GM03348 (cell line): ENCODE measurements at regions not wholly inside any gene's neighbourhood (a gene's known extent, or its start where the extent isn't known, plus 50 kb on each side); places are given as distances from the start of the nearest gene placed in this dataset.
A peak's percentile ranks its signal among the peaks of the same experiment; 100 is the strongest.
"Not testable (repeated sequence)": the region's sequence is repeated elsewhere in the genome, so short reads cannot be mapped to it uniquely, and the experiment has no call there.

Experiments used
- DNase-seq: peaks from one replicate; pipeline ENCODE4 v3.0.0; 2012; ENCODE audit warnings: low spot score

GRCh38 chr3:110687138-110687537 lies 384.5 kb upstream of the NECTIN3 start:
- DNase-seq = no peak

GRCh38 chr3:110697961-110698360 lies 373.7 kb upstream of the NECTIN3 start:
- no peak for DNase-seq

GRCh38 chr3:110704332-110704731 lies 367.3 kb upstream of the NECTIN3 start:
- not testable (repeated sequence) for DNase-seq

- no peak for DNase-seq
Observed at GRCh38 chr3:110708156-110708555, 363.5 kb upstream of the NECTIN3 start.

- no peak for DNase-seq
Observed at GRCh38 chr3:110710156-110710555, 361.5 kb upstream of the NECTIN3 start.

GRCh38 chr3:110710603-110711002 lies 361.0 kb upstream of the NECTIN3 start:
- no peak for DNase-seq

GRCh38 chr3:110711130-110711832 lies 360.3 kb upstream of the NECTIN3 start:
- no peak for DNase-seq

GRCh38 chr3:110711851-110712516 lies 359.6 kb upstream of the NECTIN3 start:
- no peak for DNase-seq

- DNase-seq = no peak
Observed at GRCh38 chr3:110727056-110727455, 344.6 kb upstream of the NECTIN3 start.

GRCh38 chr3:110731148-110731547 lies 340.5 kb upstream of the NECTIN3 start:
- DNase-seq = no peak

- no peak for DNase-seq
Observed at GRCh38 chr3:110732420-110732819, 339.2 kb upstream of the NECTIN3 start.

GRCh38 chr3:110733045-110733444 lies 338.6 kb upstream of the NECTIN3 start:
- DNase-seq = no peak

GRCh38 chr3:110734524-110734923 lies 337.1 kb upstream of the NECTIN3 start:
- no peak for DNase-seq

- DNase-seq = no peak
Observed at GRCh38 chr3:110736332-110736731, 335.3 kb upstream of the NECTIN3 start.

GRCh38 chr3:110738531-110738930 lies 333.1 kb upstream of the NECTIN3 start:
- peak; percentile 4 for DNase-seq

- no peak for DNase-seq
Observed at GRCh38 chr3:110741891-110742290, 329.7 kb upstream of the NECTIN3 start.

GRCh38 chr3:110743202-110743601 lies 328.4 kb upstream of the NECTIN3 start:
- DNase-seq = no peak

- no peak for DNase-seq
Observed at GRCh38 chr3:110743984-110744383, 327.6 kb upstream of the NECTIN3 start.

GRCh38 chr3:110744723-110745122 lies 326.9 kb upstream of the NECTIN3 start:
- no peak for DNase-seq

GRCh38 chr3:110749006-110749405 lies 322.6 kb upstream of the NECTIN3 start:
- DNase-seq = no peak

GRCh38 chr3:110750201-110750600 lies 321.4 kb upstream of the NECTIN3 start:
- no peak for DNase-seq

GRCh38 chr3:110752307-110752706 lies 319.3 kb upstream of the NECTIN3 start:
- no peak for DNase-seq

GRCh38 chr3:110753516-110753915 lies 318.1 kb upstream of the NECTIN3 start:
- no peak for DNase-seq
